ENCODE measurements at regions not wholly inside any gene's neighbourhood (a gene's known extent, or its start where the extent isn't known, plus 50 kb on each side); places are given as distances from the start of the nearest gene placed in this dataset.

- Mint-ChIP-seq H3K9me3 (ENCODE audit: unreplicated experiment) (no peaks in the 10 kb centered on the region), H3K36me3 (ENCODE audit: low read depth, unreplicated experiment) (no peaks in the 10 kb centered on the region)
- no peak for DNase-seq (ENCODE audit: low spot score)
Measured at GRCh38 chr6:23823421-23823820, 302.6 kb upstream of the NRSN1 start.

GRCh38 chr6:23826572-23826971 is 299.4 kb upstream of the NRSN1 start:
- Mint-ChIP-seq H3K4me3 (ENCODE audit: unreplicated experiment) (no peak overlapping the region), H3K9me3 (ENCODE audit: unreplicated experiment) (no peaks in the 10 kb centered on the region), H3K27ac (ENCODE audit: unreplicated experiment) (no peak overlapping the region), H3K36me3 (ENCODE audit: low read depth, unreplicated experiment) (no peaks in the 10 kb centered on the region), H3K4me1 (ENCODE audit: unreplicated experiment) (no peaks in the 10 kb centered on the region), H3K27me3 (ENCODE audit: unreplicated experiment) (no peaks in the 10 kb centered on the region)
- no peak for DNase-seq (ENCODE audit: low spot score)
- no peak for TF ChIP-seq CTCF (IDR thresholded peaks at IDR 0.05; ENCODE audit: unreplicated experiment)

More at GRCh38 chr6:23823421-23823820, 302.6 kb upstream of the NRSN1 start:
- H3K4me1 Mint-ChIP-seq (ENCODE audit: unreplicated experiment) = no peaks in the 10 kb centered on the region
- TF ChIP-seq CTCF (IDR thresholded peaks at IDR 0.05; ENCODE audit: unreplicated experiment) = no peak
- no peaks in the 10 kb centered on the region for H3K27me3 Mint-ChIP-seq (ENCODE audit: unreplicated experiment)
- no peak overlapping the region for H3K27ac Mint-ChIP-seq (ENCODE audit: unreplicated experiment)
- H3K4me3 Mint-ChIP-seq (ENCODE audit: unreplicated experiment) = no peak overlapping the region

GRCh38 chr6:23828861-23829260 is 297.2 kb upstream of the NRSN1 start:
- Mint-ChIP-seq H3K9me3 (ENCODE audit: unreplicated experiment) (no peaks in the 10 kb centered on the region), H3K36me3 (ENCODE audit: low read depth, unreplicated experiment) (no peaks in the 10 kb centered on the region), H3K4me3 (ENCODE audit: unreplicated experiment) (no peak overlapping the region), H3K27ac (ENCODE audit: unreplicated experiment) (no peak overlapping the region), H3K27me3 (ENCODE audit: unreplicated experiment) (no peaks in the 10 kb centered on the region), H3K4me1 (ENCODE audit: unreplicated experiment) (no peaks in the 10 kb centered on the region)
- no peak for TF ChIP-seq CTCF (IDR thresholded peaks at IDR 0.05; ENCODE audit: unreplicated experiment)
- DNase-seq (ENCODE audit: low spot score) = no peak

GRCh38 chr6:23841116-23841515 is 284.9 kb upstream of the NRSN1 start:
- Mint-ChIP-seq H3K4me1 (ENCODE audit: unreplicated experiment) (no peaks in the 10 kb centered on the region), H3K36me3 (ENCODE audit: low read depth, unreplicated experiment) (no peaks in the 10 kb centered on the region), H3K27me3 (ENCODE audit: unreplicated experiment) (no peaks in the 10 kb centered on the region), H3K9me3 (ENCODE audit: unreplicated experiment) (no peaks in the 10 kb centered on the region), H3K4me3 (ENCODE audit: unreplicated experiment) (no peak overlapping the region), H3K27ac (ENCODE audit: unreplicated experiment) (no peak overlapping the region)
- no peak for DNase-seq (ENCODE audit: low spot score)
- TF ChIP-seq CTCF (IDR thresholded peaks at IDR 0.05; ENCODE audit: unreplicated experiment) = no peak

GRCh38 chr6:23842760-23843159 is 283.3 kb upstream of the NRSN1 start:
- H3K36me3 Mint-ChIP-seq (ENCODE audit: low read depth, unreplicated experiment) = no peaks in the 10 kb centered on the region
- DNase-seq (ENCODE audit: low spot score) = no peak
- no peaks in the 10 kb centered on the region for H3K9me3 Mint-ChIP-seq (ENCODE audit: unreplicated experiment)
- H3K4me1 Mint-ChIP-seq (ENCODE audit: unreplicated experiment) = no peaks in the 10 kb centered on the region
- no peak overlapping the region for H3K4me3 Mint-ChIP-seq (ENCODE audit: unreplicated experiment)
- H3K27me3 Mint-ChIP-seq (ENCODE audit: unreplicated experiment) = no peaks in the 10 kb centered on the region
- no peak overlapping the region for H3K27ac Mint-ChIP-seq (ENCODE audit: unreplicated experiment)
- no peak for TF ChIP-seq CTCF (IDR thresholded peaks at IDR 0.05; ENCODE audit: unreplicated experiment)
